ENCODE measurements at regions not wholly inside any gene's neighbourhood (a gene's known extent, or its start where the extent isn't known, plus 50 kb on each side); places are given as distances from the start of the nearest gene placed in this dataset.

- no peak overlapping the region for H3K27ac ChIP-seq (ENCODE audit: low read length)
- Mint-ChIP-seq H3K27ac (no peak overlapping the region), H3K4me3 (no peak overlapping the region), H3K9me3 (peaks cover 5 to 6% of the 10 kb centered on the region in 2 donors), H3K4me1 (no peaks in the 10 kb centered on the region), H3K27me3 (ENCODE audit: low read depth in 2 of 2) (no peaks in the 10 kb centered on the region), H3K36me3 (no peaks in the 10 kb centered on the region)
- no peaks in the 10 kb centered on the region for H3K9me3 ChIP-seq (ENCODE audit: control insufficient read depth, insufficient read depth, low read length)
- no peaks in the 10 kb centered on the region for H3K27me3 ChIP-seq (ENCODE audit: control insufficient read depth, insufficient read depth, low read length)
- DNase-seq, result no peak
- WGBS (ENCODE audit: insufficient coverage), result 82% methylated on average over 1 of the region's 1 CpG
- H3K36me3 ChIP-seq (ENCODE audit: control insufficient read depth, insufficient read depth, low read length), result no peaks in the 10 kb centered on the region
- no peaks in the 10 kb centered on the region for H3K4me1 ChIP-seq (ENCODE audit: control insufficient read depth, insufficient read depth, low read length)
- ATAC-seq, result no peak
- intact Hi-C loops (cut with micrococcal nuclease), result no loop called here
- TF ChIP-seq, protein P1, sequence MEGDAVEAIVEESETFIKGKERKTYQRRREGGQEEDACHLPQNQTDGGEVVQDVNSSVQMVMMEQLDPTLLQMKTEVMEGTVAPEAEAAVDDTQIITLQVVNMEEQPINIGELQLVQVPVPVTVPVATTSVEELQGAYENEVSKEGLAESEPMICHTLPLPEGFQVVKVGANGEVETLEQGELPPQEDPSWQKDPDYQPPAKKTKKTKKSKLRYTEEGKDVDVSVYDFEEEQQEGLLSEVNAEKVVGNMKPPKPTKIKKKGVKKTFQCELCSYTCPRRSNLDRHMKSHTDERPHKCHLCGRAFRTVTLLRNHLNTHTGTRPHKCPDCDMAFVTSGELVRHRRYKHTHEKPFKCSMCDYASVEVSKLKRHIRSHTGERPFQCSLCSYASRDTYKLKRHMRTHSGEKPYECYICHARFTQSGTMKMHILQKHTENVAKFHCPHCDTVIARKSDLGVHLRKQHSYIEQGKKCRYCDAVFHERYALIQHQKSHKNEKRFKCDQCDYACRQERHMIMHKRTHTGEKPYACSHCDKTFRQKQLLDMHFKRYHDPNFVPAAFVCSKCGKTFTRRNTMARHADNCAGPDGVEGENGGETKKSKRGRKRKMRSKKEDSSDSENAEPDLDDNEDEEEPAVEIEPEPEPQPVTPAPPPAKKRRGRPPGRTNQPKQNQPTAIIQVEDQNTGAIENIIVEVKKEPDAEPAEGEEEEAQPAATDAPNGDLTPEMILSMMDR (IDR thresholded peaks at IDR 0.05), result no peak
- H3K4me3 ChIP-seq (ENCODE audit: low read length), result no peak overlapping the region
Measured at GRCh38 chr7:47000561-47000960, 581.4 kb downstream of the TNS3 start.

DNA sequence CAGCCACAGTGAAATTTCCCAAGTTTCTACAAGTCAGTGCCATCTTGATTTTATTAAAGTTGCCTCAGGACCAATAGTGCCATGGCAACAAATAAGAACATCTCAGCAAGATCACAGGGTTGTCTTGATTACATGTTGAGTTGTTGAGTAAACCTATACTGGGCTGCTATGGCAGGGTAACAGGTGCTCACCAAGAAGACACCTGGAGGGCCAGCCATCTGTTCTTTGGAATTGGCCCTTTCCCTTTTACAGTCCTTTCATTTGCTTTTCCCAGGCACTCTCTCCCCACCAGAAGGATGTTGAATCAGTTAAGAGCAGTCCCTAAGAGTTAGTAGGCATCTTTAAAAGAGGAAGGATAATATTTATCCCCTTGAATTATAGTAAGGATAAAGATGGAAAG is 582.0 kb downstream of the TNS3 start:
- TF ChIP-seq, protein P1 (IDR thresholded peaks at IDR 0.05), result no peak

DNA sequence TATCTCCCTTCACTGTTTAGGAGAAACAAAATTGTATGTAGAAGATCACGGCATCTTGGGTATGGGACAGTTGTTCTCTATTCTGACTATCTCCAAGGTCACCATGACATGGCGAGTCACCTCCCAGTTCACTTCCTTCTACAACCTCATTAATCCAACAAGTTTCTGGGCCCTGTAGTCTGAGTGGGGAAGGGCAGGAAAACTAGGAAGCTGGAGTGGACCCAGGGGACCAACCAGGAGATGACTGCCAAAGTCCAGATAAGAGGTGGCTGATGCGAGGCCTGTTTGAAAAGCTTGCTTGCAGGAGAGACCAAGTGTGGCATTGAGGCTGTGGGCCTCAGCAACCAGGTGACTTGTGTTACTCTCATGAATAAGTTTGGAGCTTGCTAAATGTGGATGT is 584.9 kb downstream of the TNS3 start:
- ATAC-seq, result no peak
- Histone ChIP-seq H3K4me3 (ENCODE audit: low read length) (no peak overlapping the region), H3K27me3 (ENCODE audit: control insufficient read depth, insufficient read depth, low read length) (no peaks in the 10 kb centered on the region), H3K36me3 (ENCODE audit: control insufficient read depth, insufficient read depth, low read length) (no peaks in the 10 kb centered on the region), H3K27ac (ENCODE audit: low read length) (no peak overlapping the region), H3K9me3 (ENCODE audit: control insufficient read depth, insufficient read depth, low read length) (no peaks in the 10 kb centered on the region), H3K4me1 (ENCODE audit: control insufficient read depth, insufficient read depth, low read length) (no peaks in the 10 kb centered on the region)
- intact Hi-C loops (cut with micrococcal nuclease), result no loop called here
- Mint-ChIP-seq H3K36me3 (no peaks in the 10 kb centered on the region), H3K9me3 (peaks cover 2% of the 10 kb centered on the region in 2 donors), H3K4me3 (no peak overlapping the region), H3K27ac (no peak overlapping the region), H3K4me1 (no peaks in the 10 kb centered on the region), H3K27me3 (ENCODE audit: low read depth in 2 of 2) (no peaks in the 10 kb centered on the region)
- 97% methylated on average over 1 of the region's 3 CpGs for WGBS (ENCODE audit: insufficient coverage)
- DNase-seq, result no peak
- TF ChIP-seq, protein P1 (IDR thresholded peaks at IDR 0.05), result no peak

More for the DNA sequence above, 582.0 kb downstream of the TNS3 start:
- Histone ChIP-seq H3K27me3 (ENCODE audit: control insufficient read depth, insufficient read depth, low read length) (no peaks in the 10 kb centered on the region), H3K9me3 (ENCODE audit: control insufficient read depth, insufficient read depth, low read length) (no peaks in the 10 kb centered on the region), H3K4me1 (ENCODE audit: control insufficient read depth, insufficient read depth, low read length) (no peaks in the 10 kb centered on the region), H3K36me3 (ENCODE audit: control insufficient read depth, insufficient read depth, low read length) (no peaks in the 10 kb centered on the region), H3K27ac (ENCODE audit: low read length) (no peak overlapping the region), H3K4me3 (ENCODE audit: low read length) (no peak overlapping the region)
- H3K27ac Mint-ChIP-seq, result no peak overlapping the region
- no peaks in the 10 kb centered on the region for H3K36me3 Mint-ChIP-seq
- peaks cover 3 to 5% of the 10 kb centered on the region in 2 donors for H3K9me3 Mint-ChIP-seq
- DNase-seq, result no peak
- intact Hi-C loops (cut with micrococcal nuclease), result no loop called here
- H3K4me1 Mint-ChIP-seq, result no peaks in the 10 kb centered on the region
- no peaks in the 10 kb centered on the region for H3K27me3 Mint-ChIP-seq (ENCODE audit: low read depth in 2 of 2)
- H3K4me3 Mint-ChIP-seq, result no peak overlapping the region
- ATAC-seq, result no peak

GRCh38 chr7:46993396-46993795 is 588.5 kb downstream of the TNS3 start:
- TF ChIP-seq, protein P1 (IDR thresholded peaks at IDR 0.05), result no peak
- Histone ChIP-seq H3K4me1 (ENCODE audit: control insufficient read depth, insufficient read depth, low read length) (no peaks in the 10 kb centered on the region), H3K4me3 (ENCODE audit: low read length) (no peak overlapping the region), H3K27me3 (ENCODE audit: control insufficient read depth, insufficient read depth, low read length) (no peaks in the 10 kb centered on the region), H3K36me3 (ENCODE audit: control insufficient read depth, insufficient read depth, low read length) (no peaks in the 10 kb centered on the region), H3K9me3 (ENCODE audit: control insufficient read depth, insufficient read depth, low read length) (no peaks in the 10 kb centered on the region), H3K27ac (ENCODE audit: low read length) (no peak overlapping the region)
- H3K27ac Mint-ChIP-seq, result no peak overlapping the region
- H3K27me3 Mint-ChIP-seq (ENCODE audit: low read depth in 2 of 2), result no peaks in the 10 kb centered on the region
- intact Hi-C loops (cut with micrococcal nuclease), result no loop called here
- H3K36me3 Mint-ChIP-seq, result no peaks in the 10 kb centered on the region
- ATAC-seq, result no peak
- WGBS (ENCODE audit: insufficient coverage), result 77% methylated on average over 3 of the region's 3 CpGs
- no peaks in the 10 kb centered on the region for H3K4me1 Mint-ChIP-seq
- H3K9me3 Mint-ChIP-seq, result peaks cover 2% of the 10 kb centered on the region in 2 donors
- no peak overlapping the region for H3K4me3 Mint-ChIP-seq
- no peak for DNase-seq

Data from natural killer cell (primary cell).